HG02588 (cell line): ENCODE measurements at regions not wholly inside any gene's neighbourhood (a gene's known extent, or its start where the extent isn't known, plus 50 kb on each side); places are given as distances from the start of the nearest gene placed in this dataset.

Source experiments
- ATAC-seq: cut with Tn5 transposase; IDR thresholded peaks from one replicate; pipeline ENCODE4 v1.9.1; 2021; ENCODE audit warnings: mild to moderate bottlenecking, moderate library complexity; ENCODE audit not compliant: unreplicated experiment

- ATAC-seq = no peak
Observed at GRCh38 chr4:143055997-143056396, 128.7 kb upstream of the USP38 start.

GRCh38 chr4:143071351-143071750 lies 113.4 kb upstream of the USP38 start:
- ATAC-seq = no peak

- ATAC-seq = no peak
Observed at GRCh38 chr4:143076723-143077122, 108.0 kb upstream of the USP38 start.

GRCh38 chr4:143082701-143083100 lies 102.0 kb upstream of the USP38 start:
- ATAC-seq = no peak

- no peak for ATAC-seq
Observed at GRCh38 chr4:143083756-143084472, 100.8 kb upstream of the USP38 start.

GRCh38 chr4:143084566-143084965 lies 100.2 kb upstream of the USP38 start:
- no peak for ATAC-seq

GRCh38 chr4:143085224-143085623 lies 99.5 kb upstream of the USP38 start:
- no peak for ATAC-seq

GRCh38 chr4:143085659-143086058 lies 99.1 kb upstream of the USP38 start:
- no peak for ATAC-seq

- ATAC-seq = no peak
Observed at GRCh38 chr4:143089291-143089690, 95.4 kb upstream of the USP38 start.

- no peak for ATAC-seq
Observed at GRCh38 chr4:143089847-143090246, 94.9 kb upstream of the USP38 start.

GRCh38 chr4:143091862-143092261 lies 92.9 kb upstream of the USP38 start:
- ATAC-seq = no peak

- no peak for ATAC-seq
Observed at GRCh38 chr4:143095447-143095846, 89.3 kb upstream of the USP38 start.

- ATAC-seq = no peak
Observed at GRCh38 chr4:143097751-143098150, 87.0 kb upstream of the USP38 start.

- no peak for ATAC-seq
Observed at GRCh38 chr4:143099693-143100092, 85.0 kb upstream of the USP38 start.

- no peak for ATAC-seq
Observed at GRCh38 chr4:143109376-143109775, 75.3 kb upstream of the USP38 start.

GRCh38 chr4:143118663-143119062 lies 66.1 kb upstream of the USP38 start:
- no peak for ATAC-seq

GRCh38 chr4:143127621-143128020 lies 57.1 kb upstream of the USP38 start:
- no peak for ATAC-seq

- ATAC-seq = no peak
Observed at GRCh38 chr4:143133977-143134376, 50.7 kb upstream of the USP38 start.
